HFFc6 (cell line): ENCODE measurements at regions not wholly inside any gene's neighbourhood (a gene's known extent, or its start where the extent isn't known, plus 50 kb on each side); places are given as distances from the start of the nearest gene placed in this dataset.

Experiments used
- DNase-seq: peaks from one replicate; pipeline ENCODE4 v3.0.0-alpha.2; 2018
- H3K27ac Mint-ChIP-seq: 2 replicates; pipeline ENCODE4 v1.8.0; 2020; ENCODE audit warnings: mild to moderate bottlenecking, mixed read lengths
- H3K27me3 Mint-ChIP-seq: 2 replicates; pipeline ENCODE4 v1.8.0; 2021; ENCODE audit warnings: mild to moderate bottlenecking, moderate library complexity, mixed read lengths; ENCODE audit not compliant: insufficient read depth
- H3K36me3 Mint-ChIP-seq: 2 replicates; pipeline ENCODE4 v1.8.0; 2021; ENCODE audit warnings: low read depth, mixed read lengths
- H3K4me1 Mint-ChIP-seq: 2 replicates; pipeline ENCODE4 v1.8.0; 2020; ENCODE audit warnings: low read depth, mixed read lengths
- H3K4me3 Mint-ChIP-seq: 2 replicates; pipeline ENCODE4 v1.8.0; 2020; ENCODE audit warnings: mild to moderate bottlenecking, moderate library complexity, mixed read lengths
- H3K9me3 Mint-ChIP-seq: 2 replicates; pipeline ENCODE4 v1.8.0; 2020; ENCODE audit warnings: mild to moderate bottlenecking, mixed read lengths
- TF ChIP-seq, protein P1 (sequence below): fragments of 200-600 bp; sonication (generic); IDR thresholded peaks from 2 replicates; pipeline ENCODE4 v1.5.0; 2021; ENCODE audit warnings: antibody characterized with exemption, mild to moderate bottlenecking

DNA sequence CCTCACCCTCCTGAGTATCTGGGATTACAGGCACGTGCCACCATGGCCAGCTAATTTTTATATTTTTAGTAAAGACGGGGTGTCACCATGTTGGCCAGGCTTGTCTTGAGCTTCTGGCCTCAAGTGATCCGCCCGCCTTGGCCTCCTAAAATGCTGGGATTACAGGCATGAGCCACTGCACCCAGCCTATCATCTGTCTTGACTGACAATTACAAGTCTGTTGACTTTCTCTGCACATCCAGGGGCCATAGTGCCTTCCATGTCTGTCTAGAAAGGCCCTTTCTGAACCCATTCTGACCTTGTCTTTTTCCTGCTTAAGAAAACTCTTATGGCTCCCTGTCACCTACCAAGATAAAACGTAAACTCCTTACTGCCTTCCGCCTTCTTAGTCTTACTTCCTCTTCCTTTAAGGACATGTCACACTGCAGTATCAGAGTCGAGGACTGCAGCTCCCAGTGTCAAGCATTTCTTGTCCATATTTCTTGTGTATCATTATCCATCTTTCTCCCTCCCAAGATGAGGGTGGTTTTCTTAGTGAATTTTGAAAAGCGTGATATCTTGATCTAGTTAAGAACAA lies 49.9 kb upstream of the SHB start:
- Mint-ChIP-seq H3K4me3 (no peak overlapping the region), H3K27ac (no peak overlapping the region), H3K4me1 (no peaks in the 10 kb centered on the region), H3K36me3 (no peaks in the 10 kb centered on the region), H3K27me3 (peaks cover 56% of the 10 kb centered on the region), H3K9me3 (no peaks in the 10 kb centered on the region)
- DNase-seq, result no peak
- TF ChIP-seq, protein P1, sequence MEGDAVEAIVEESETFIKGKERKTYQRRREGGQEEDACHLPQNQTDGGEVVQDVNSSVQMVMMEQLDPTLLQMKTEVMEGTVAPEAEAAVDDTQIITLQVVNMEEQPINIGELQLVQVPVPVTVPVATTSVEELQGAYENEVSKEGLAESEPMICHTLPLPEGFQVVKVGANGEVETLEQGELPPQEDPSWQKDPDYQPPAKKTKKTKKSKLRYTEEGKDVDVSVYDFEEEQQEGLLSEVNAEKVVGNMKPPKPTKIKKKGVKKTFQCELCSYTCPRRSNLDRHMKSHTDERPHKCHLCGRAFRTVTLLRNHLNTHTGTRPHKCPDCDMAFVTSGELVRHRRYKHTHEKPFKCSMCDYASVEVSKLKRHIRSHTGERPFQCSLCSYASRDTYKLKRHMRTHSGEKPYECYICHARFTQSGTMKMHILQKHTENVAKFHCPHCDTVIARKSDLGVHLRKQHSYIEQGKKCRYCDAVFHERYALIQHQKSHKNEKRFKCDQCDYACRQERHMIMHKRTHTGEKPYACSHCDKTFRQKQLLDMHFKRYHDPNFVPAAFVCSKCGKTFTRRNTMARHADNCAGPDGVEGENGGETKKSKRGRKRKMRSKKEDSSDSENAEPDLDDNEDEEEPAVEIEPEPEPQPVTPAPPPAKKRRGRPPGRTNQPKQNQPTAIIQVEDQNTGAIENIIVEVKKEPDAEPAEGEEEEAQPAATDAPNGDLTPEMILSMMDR, result no peak
